Keratinocyte (primary cell): ENCODE measurements at regions not wholly inside any gene's neighbourhood (a gene's known extent, or its start where the extent isn't known, plus 50 kb on each side); places are given as distances from the start of the nearest gene placed in this dataset.

Experiments
- CTCF ChIP-seq, 3 experiments: IDR thresholded peaks in 1 of 3; conservative IDR thresholded peaks in 1 of 3; optimal IDR thresholded peaks in 1 of 3; 2 replicates in 2 of 3; 3 replicates in 1 of 3; pipeline versions ENCODE3 to v1.5.1; 2011; ENCODE audit warnings: low read length in 3 of 3, mild to moderate bottlenecking in 3 of 3, moderate library complexity in 2 of 3, control low read depth in 1 of 3, inconsistent platforms in 1 of 3; ENCODE audit not compliant: insufficient read depth in 2 of 3; ENCODE audit errors: extremely low read depth in 1 of 3
- EZH2 ChIP-seq: IDR thresholded peaks from one replicate; pipeline ENCODE4 v1.6.1; 2012; ENCODE audit warnings: inconsistent platforms, mild to moderate bottlenecking, low read length, moderate library complexity

DNA sequence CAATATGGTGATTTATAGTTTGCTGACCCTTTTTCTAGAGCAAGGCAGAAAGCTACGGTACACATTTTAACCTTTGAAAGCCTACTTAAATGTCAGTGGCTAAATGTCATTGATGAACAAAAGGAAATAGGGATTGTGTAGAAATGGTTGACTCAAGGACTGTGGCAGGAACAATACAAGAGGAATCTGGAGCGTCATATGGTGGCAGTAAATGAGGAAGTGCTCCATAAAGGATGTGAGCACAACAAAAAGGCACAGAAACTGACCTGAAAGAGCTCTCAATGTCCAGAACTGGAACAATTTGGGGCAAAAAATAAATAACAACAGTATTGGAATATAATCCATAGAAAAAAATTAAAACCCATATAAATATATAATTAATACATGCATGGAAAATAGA is 443.9 kb upstream of the VRK2 start:
- TF ChIP-seq CTCF (optimal IDR thresholded peaks at IDR 0.05 in 1 of 3, IDR thresholded peaks at IDR 0.05 in 1 of 3, conservative IDR thresholded peaks at IDR 0.05 in 1 of 3; ENCODE audit: extremely low read depth in 1 of 3, insufficient read depth in 2 of 3, low read length in 3 of 3) (no peak), EZH2 (no peak)
